ENCODE measurements at regions not wholly inside any gene's neighbourhood (a gene's known extent, or its start where the extent isn't known, plus 50 kb on each side); places are given as distances from the start of the nearest gene placed in this dataset.
"Not testable (repeated sequence)": the region's sequence is repeated elsewhere in the genome, so short reads cannot be mapped to it uniquely, and the experiment has no call there.

- H3K27ac ChIP-seq, result no peak overlapping the region
- no peak for TF ChIP-seq CTCF (conservative IDR thresholded peaks at IDR 0.05)
These were observed 1267.5 kb upstream of the CDH9 start for GRCh38 chr5:28305891-28306290.

GRCh38 chr5:28301712-28302111 is 1263.3 kb upstream of the CDH9 start:
- no peak for TF ChIP-seq CTCF (conservative IDR thresholded peaks at IDR 0.05)
- H3K27ac ChIP-seq, result no peak overlapping the region

GRCh38 chr5:28296254-28297013 is 1258.0 kb upstream of the CDH9 start:
- no peak for TF ChIP-seq CTCF (conservative IDR thresholded peaks at IDR 0.05)
- no peak overlapping the region for H3K27ac ChIP-seq

GRCh38 chr5:28287021-28287420 is 1248.6 kb upstream of the CDH9 start:
- not testable (repeated sequence) for H3K27ac ChIP-seq

- H3K27ac ChIP-seq, result no peak overlapping the region
- TF ChIP-seq CTCF (conservative IDR thresholded peaks at IDR 0.05), result no peak
These were observed 1248.2 kb upstream of the CDH9 start for GRCh38 chr5:28286566-28286965.

GRCh38 chr5:28284788-28285187 is 1246.4 kb upstream of the CDH9 start:
- no peak for TF ChIP-seq CTCF (conservative IDR thresholded peaks at IDR 0.05)
- no peak overlapping the region for H3K27ac ChIP-seq

- no peak overlapping the region for H3K27ac ChIP-seq
These were observed 1243.0 kb upstream of the CDH9 start for GRCh38 chr5:28281351-28281750.

More at GRCh38 chr5:28281351-28281750, 1243.0 kb upstream of the CDH9 start:
- no peak for TF ChIP-seq CTCF (conservative IDR thresholded peaks at IDR 0.05)

Data from VCaP (cell line).